SK-N-MC (cell line): ENCODE measurements at regions not wholly inside any gene's neighbourhood (a gene's known extent, or its start where the extent isn't known, plus 50 kb on each side); places are given as distances from the start of the nearest gene placed in this dataset.
"Not testable (repeated sequence)": the region's sequence is repeated elsewhere in the genome, so short reads cannot be mapped to it uniquely, and the experiment has no call there.

Experiments used
- EZH2 ChIP-seq: fragments of 200-600 bp; sonication (generic); IDR thresholded peaks from one replicate; pipeline ENCODE4 v1.6.1; 2017; ENCODE audit warnings: antibody characterized with exemption
- FOXP2 ChIP-seq: optimal IDR thresholded peaks from 2 replicates; pipeline ENCODE3; 2011; ENCODE audit warnings: mild to moderate bottlenecking, moderate library complexity; ENCODE audit not compliant: insufficient read depth; ENCODE audit errors: extremely low read length, control extremely low read depth
- POLR2AphosphoS5 ChIP-seq: IDR thresholded peaks from 2 replicates; pipeline ENCODE4 v1.6.1; 2012; ENCODE audit warnings: mild to moderate bottlenecking, low read depth, low read length, borderline replicate concordance

DNA sequence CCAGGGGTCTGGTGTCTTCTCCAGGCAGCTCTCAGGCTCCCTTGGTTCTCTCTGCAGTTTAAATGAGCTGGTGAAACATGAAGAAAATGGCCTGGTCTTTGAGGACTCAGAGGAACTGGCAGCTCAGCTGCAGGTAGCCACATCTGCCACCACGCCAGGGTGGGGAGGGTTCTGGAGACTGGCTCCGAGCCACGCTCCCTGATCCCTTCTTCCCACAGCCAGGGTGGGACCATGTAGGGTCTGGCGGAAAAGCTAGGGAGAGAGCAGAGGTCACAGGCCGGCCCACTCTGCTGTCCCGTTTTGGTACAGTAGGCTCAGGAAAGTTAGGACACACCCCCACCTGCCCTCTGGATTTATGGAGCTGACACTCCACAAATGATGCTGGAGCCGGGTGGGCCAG is 103.5 kb upstream of the CCZ1B start:
- not testable (repeated sequence) for TF ChIP-seq POLR2AphosphoS5, EZH2, FOXP2
